Fibroblast of pulmonary artery (primary cell): ENCODE measurements at regions not wholly inside any gene's neighbourhood (a gene's known extent, or its start where the extent isn't known, plus 50 kb on each side); places are given as distances from the start of the nearest gene placed in this dataset.

Experiments
- DNase-seq: peaks from one replicate; pipeline ENCODE4 v3.0.0-alpha.2; 2010; ENCODE audit warnings: low read depth
- H3K4me3 ChIP-seq: replicated peaks from 2 replicates; pipeline ENCODE4 v1.5.1; 2011; ENCODE audit warnings: low read depth, mild to moderate bottlenecking, control low read depth, low read length, moderate library complexity
- CTCF ChIP-seq: IDR thresholded peaks from 2 replicates; pipeline ENCODE4 v1.5.1; 2011; ENCODE audit warnings: mild to moderate bottlenecking, control low read depth, low read length, inconsistent platforms; ENCODE audit errors: missing control alignments

- no peak for DNase-seq
- no peak for TF ChIP-seq CTCF
- H3K4me3 ChIP-seq = no peak overlapping the region
These were observed 129.0 kb downstream of the ANKRD60 start for GRCh38 chr20:58099291-58099935.

GRCh38 chr20:58098571-58098970 is 129.9 kb downstream of the ANKRD60 start:
- DNase-seq = no peak
- no peak for TF ChIP-seq CTCF
- no peak overlapping the region for H3K4me3 ChIP-seq

GRCh38 chr20:58097943-58098342 is 130.5 kb downstream of the ANKRD60 start:
- TF ChIP-seq CTCF = no peak
- H3K4me3 ChIP-seq = no peak overlapping the region
- no peak for DNase-seq

GRCh38 chr20:58097429-58097828 is 131.0 kb downstream of the ANKRD60 start:
- H3K4me3 ChIP-seq = no peak overlapping the region
- no peak for TF ChIP-seq CTCF
- no peak for DNase-seq

- no peak for DNase-seq
- no peak overlapping the region for H3K4me3 ChIP-seq
- TF ChIP-seq CTCF = no peak
These were observed 131.5 kb downstream of the ANKRD60 start for GRCh38 chr20:58096880-58097423.

- DNase-seq = no peak
- no peak overlapping the region for H3K4me3 ChIP-seq
- TF ChIP-seq CTCF = no peak
These were observed 133.8 kb downstream of the ANKRD60 start for GRCh38 chr20:58094698-58095097.

- H3K4me3 ChIP-seq = no peak overlapping the region
- no peak for DNase-seq
- no peak for TF ChIP-seq CTCF
These were observed 134.3 kb downstream of the ANKRD60 start for GRCh38 chr20:58094160-58094559.
